ENCODE measurements at regions not wholly inside any gene's neighbourhood (a gene's known extent, or its start where the extent isn't known, plus 50 kb on each side); places are given as distances from the start of the nearest gene placed in this dataset.

DNA sequence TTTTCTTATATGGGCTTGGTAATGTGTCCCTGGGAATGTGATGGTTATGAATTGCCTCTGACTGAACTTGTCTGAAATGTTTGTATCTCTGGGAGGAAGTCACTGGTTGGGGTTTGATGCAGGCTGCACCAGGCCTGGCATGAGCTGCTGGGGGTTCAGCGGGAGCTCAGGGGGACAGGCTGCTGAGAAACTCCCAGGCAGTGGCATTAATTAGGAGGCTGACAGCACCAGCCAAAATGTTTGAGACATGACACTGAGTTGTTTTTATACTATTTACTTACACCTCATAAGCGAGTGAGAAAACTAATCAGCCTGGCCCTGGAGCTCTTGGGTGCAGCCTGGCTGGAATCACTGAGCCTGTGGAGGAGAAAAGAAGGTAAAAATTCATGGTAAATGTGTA lies 124.1 kb upstream of the SORCS3 start:
- Histone ChIP-seq H3K27ac (replicated peaks) (no peak overlapping the region), H3K27me3 (ENCODE audit: low read depth) (peaks cover 61% of the 10 kb centered on the region), H3K36me3 (no peaks in the 10 kb centered on the region), H3K4me1 (no peaks in the 10 kb centered on the region), H3K4me3 (no peak overlapping the region), H3K9me3 (replicated peaks) (no peaks in the 10 kb centered on the region)
- intact Hi-C loops (cut with micrococcal nuclease) = no loop called here
- DNase-seq = no peak
- TF ChIP-seq, protein P1, sequence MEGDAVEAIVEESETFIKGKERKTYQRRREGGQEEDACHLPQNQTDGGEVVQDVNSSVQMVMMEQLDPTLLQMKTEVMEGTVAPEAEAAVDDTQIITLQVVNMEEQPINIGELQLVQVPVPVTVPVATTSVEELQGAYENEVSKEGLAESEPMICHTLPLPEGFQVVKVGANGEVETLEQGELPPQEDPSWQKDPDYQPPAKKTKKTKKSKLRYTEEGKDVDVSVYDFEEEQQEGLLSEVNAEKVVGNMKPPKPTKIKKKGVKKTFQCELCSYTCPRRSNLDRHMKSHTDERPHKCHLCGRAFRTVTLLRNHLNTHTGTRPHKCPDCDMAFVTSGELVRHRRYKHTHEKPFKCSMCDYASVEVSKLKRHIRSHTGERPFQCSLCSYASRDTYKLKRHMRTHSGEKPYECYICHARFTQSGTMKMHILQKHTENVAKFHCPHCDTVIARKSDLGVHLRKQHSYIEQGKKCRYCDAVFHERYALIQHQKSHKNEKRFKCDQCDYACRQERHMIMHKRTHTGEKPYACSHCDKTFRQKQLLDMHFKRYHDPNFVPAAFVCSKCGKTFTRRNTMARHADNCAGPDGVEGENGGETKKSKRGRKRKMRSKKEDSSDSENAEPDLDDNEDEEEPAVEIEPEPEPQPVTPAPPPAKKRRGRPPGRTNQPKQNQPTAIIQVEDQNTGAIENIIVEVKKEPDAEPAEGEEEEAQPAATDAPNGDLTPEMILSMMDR (IDR thresholded peaks at IDR 0.05; ENCODE audit: borderline replicate concordance) = no peak

DNA sequence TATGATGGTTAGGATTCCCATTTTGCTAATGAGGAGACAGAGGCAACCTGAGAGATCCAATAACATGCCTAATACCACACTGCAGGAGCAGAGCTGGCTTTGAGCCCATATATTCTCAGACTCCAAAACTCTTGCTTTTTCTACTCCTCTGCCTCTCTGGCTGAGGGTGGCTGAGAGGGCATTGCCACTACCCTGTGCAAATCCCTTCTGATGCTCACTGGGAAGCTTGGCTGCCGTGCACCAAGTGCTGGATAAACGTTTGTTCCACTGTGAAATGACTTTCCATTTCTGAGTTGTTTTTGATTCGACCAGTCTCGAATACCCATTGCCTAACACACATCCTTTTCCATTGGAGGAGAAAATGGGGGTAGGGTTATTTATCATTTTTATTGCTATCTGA lies 123.1 kb upstream of the SORCS3 start:
- no peaks in the 10 kb centered on the region for H3K36me3 ChIP-seq
- no peaks in the 10 kb centered on the region for H3K9me3 ChIP-seq (replicated peaks)
- no peak for DNase-seq
- H3K27ac ChIP-seq (replicated peaks) = no peak overlapping the region
- H3K4me3 ChIP-seq = no peak overlapping the region
- intact Hi-C loops (cut with micrococcal nuclease) = no loop called here
- TF ChIP-seq, protein P1 (IDR thresholded peaks at IDR 0.05; ENCODE audit: borderline replicate concordance) = no peak
- no peaks in the 10 kb centered on the region for H3K4me1 ChIP-seq
- peaks cover 53% of the 10 kb centered on the region for H3K27me3 ChIP-seq (ENCODE audit: low read depth)

DNA sequence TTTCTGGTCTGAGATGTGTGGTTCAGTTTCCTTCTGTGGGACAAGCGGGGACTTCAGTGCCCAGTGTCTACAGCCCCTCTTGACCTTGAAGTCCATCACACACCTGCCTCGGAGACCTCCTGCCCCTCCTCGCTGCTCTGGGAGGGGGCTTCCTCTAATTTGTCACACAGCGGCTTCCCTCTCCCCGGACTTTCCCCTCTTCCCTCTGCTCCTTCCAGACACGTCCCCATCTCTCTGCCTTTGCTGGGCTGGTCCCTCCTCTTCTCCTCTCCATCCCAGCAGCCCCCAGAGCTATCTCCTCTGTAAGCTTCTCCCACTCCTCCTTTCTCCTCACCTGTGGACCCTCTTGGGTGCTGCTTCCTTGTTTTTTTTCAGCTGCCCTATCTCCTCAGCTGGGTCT lies 122.2 kb upstream of the SORCS3 start:
- no peak for DNase-seq
- Histone ChIP-seq H3K4me3 (no peak overlapping the region), H3K9me3 (replicated peaks) (no peaks in the 10 kb centered on the region), H3K36me3 (no peaks in the 10 kb centered on the region), H3K27me3 (ENCODE audit: low read depth) (peaks cover 43% of the 10 kb centered on the region), H3K27ac (replicated peaks) (no peak overlapping the region), H3K4me1 (no peaks in the 10 kb centered on the region)
- intact Hi-C loops (cut with micrococcal nuclease) = no loop called here
- TF ChIP-seq, protein P1 (IDR thresholded peaks at IDR 0.05; ENCODE audit: borderline replicate concordance) = no peak

DNA sequence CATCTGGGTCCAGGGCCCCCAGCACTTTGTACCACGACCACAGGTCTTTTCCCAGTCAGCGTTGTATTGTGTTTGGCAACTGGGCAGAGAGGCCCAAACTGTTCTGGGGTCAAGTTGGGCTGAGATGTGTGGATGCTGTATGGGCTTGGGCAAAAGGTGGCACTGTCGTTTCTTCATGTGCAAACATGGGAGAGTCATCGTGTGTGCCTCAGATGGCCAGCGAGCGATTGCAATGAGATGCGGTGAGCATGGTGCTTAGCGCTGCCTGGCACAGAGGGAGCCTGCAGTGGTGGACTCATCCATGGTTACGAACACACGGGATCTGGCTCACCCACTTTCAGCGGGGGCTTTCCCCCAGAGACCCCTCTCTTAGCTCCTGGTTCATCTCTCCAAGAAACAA lies 120.4 kb upstream of the SORCS3 start:
- H3K27me3 ChIP-seq (ENCODE audit: low read depth) = peaks cover 27% of the 10 kb centered on the region
- intact Hi-C loops (cut with micrococcal nuclease) = no loop called here

DNA sequence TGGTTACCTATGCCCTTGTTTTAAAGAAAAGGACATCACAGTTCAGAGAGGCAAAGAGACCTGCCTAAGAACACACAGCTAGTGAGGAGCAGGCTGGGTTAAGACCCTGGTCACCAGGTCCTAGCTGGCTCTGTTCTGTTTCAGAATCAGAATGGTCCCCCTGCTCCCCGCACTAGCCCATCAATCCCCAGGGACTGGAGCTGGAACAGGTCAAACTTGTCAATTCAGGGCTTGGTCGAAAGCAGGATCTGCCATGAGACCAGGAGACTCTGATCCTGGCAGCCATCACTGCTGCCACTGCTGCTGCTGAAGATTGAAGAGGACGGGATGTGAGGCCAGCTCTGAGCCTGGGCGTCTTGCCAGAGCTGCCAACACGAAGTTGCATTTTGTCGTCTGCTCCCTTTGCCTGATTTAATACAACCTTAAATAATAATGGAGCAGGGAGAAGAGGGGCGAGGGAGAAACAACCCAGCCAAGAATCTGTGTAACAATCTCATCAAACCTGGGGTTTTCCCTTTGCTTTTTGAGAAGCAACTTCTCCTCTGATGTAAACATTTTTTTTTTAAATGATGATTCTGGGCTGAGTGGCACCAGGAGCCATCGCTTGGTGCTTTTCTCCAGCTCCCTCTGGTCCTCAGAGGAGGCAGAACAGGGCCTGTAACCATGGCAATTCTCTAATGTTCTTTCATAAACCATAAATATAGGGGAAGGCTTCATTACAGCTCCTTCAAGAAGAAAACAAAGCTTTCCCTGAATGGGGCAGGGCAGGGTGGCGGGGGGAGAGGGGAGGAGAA lies 119.0 kb upstream of the SORCS3 start:
- Histone ChIP-seq H3K4me1 (no peaks in the 10 kb centered on the region), H3K9me3 (replicated peaks) (no peaks in the 10 kb centered on the region), H3K4me3 (no peak overlapping the region), H3K27me3 (ENCODE audit: low read depth) (peaks cover 22% of the 10 kb centered on the region), H3K27ac (replicated peaks) (no peak overlapping the region), H3K36me3 (no peaks in the 10 kb centered on the region)
- intact Hi-C loops (cut with micrococcal nuclease) = no loop called here
- TF ChIP-seq, protein P1 (IDR thresholded peaks at IDR 0.05; ENCODE audit: borderline replicate concordance) = no peak
- peak; percentile 40 for DNase-seq

More for the DNA sequence above, 120.4 kb upstream of the SORCS3 start:
- no peak overlapping the region for H3K27ac ChIP-seq (replicated peaks)
- H3K4me3 ChIP-seq = no peak overlapping the region
- TF ChIP-seq, protein P1 (IDR thresholded peaks at IDR 0.05; ENCODE audit: borderline replicate concordance) = no peak
- no peaks in the 10 kb centered on the region for H3K4me1 ChIP-seq
- no peak for DNase-seq
- no peaks in the 10 kb centered on the region for H3K9me3 ChIP-seq (replicated peaks)
- H3K36me3 ChIP-seq = no peaks in the 10 kb centered on the region
